GM21381 (cell line): ENCODE measurements at regions not wholly inside any gene's neighbourhood (a gene's known extent, or its start where the extent isn't known, plus 50 kb on each side); places are given as distances from the start of the nearest gene placed in this dataset.

ENCODE experiments used
- ATAC-seq: cut with Tn5 transposase; IDR thresholded peaks from one replicate; pipeline ENCODE4 v1.9.1; 2021; ENCODE audit warnings: mild to moderate bottlenecking, moderate library complexity; ENCODE audit not compliant: unreplicated experiment

DNA sequence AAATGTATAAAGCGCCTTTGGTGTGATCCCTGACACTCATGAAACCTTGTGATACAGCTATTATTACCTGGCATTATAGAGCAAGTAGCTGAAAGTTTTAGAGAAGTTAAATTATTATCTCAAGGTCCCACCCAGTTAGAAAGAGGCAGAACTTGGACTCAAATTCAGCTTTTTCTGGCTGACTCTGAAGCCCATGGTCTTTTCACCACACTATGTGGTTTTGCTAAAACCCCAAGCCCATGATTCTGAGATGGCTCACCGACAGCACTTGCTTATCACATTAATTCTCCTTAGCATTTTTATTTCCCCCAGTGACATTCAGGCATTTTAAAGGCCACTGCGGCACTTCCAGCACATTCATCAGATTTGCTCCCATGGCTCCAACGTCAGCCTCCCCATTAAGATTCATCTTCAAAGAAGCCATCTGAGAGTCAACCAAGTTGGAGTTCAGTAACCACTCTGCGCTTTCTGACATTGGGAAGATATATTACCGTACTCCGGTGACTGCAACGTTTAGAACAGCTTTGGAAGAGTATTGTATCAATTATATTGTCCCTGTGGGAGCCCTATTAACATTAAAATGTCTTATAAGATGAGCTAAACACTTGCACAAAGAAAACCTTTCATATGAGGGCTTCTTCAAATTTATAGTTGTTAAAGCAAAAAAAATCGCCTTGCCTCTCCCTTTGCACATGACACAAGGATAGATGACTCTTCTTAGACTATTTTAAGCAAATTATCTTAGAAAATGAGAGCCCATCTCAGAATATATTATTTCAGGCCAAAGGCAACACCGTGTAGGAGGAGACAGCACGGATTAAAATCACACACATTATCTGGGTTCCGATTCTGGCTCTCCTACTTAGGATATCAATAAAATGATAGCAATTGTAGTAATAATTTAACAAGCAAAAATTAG lies 638.1 kb downstream of the ACTL7B start:
- no peak for ATAC-seq

DNA sequence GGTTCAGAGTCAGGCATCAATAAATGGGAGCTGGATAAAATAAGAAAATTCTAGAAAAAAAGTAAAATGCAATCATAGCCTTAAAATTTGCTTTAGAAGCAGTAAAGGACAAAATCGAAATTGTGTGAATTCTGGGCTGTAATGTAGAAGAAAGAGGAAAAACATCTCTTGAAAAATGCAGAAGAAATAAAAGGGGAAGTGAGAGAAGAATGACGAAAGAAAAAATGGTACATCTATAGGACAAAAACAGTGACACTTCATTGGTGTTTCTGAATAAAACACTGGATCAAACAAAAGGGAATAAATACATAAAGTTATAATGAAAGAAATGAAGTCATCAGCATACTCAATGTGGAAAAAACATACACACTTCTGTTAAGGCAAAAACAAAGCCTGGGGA lies 642.3 kb downstream of the ACTL7B start:
- ATAC-seq = no peak

DNA sequence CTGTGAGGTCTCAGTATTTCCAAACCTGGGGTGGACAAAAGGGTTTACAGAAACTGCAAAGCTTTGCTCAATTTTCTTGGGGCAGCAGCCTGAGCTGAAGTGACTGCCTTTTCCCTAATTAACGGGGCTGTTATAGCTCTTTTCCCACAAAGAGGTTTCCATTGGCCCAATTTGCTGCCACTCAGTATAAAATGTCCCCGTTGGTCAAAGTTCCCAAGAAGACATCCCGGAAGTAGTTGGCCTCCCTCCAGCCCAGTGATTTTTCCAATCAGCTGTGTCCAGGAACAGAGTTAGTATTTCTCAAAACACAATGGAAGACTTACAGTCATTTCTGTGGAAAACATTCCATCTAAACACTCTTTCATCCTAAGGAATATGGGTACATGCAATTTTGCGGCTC lies 643.6 kb downstream of the ACTL7B start:
- ATAC-seq = no peak

DNA sequence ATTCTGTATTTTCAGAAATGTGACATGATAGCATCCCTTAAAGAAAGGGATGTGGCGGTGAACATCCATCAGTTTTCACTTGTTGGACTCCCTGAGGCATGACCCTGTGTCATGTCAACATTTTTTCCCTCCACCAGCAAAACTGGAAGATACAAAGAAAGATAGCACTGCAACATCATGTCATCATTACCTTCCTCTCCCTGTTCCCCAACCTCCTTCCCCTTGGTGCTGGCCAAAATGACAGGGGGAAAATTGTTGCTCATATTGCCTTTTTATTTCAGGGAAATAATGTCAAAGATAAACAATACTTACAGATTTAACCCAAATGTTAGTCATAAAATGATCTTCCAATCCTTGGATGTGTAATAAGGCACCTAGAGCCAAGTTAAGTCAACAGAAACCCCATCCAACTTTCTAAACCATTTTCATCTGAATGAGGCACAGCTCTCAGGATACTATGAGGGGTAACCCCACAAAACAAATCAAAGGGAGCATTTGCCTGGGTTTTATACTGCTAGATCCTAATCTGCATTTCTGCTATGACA lies 644.3 kb downstream of the ACTL7B start:
- no peak for ATAC-seq

DNA sequence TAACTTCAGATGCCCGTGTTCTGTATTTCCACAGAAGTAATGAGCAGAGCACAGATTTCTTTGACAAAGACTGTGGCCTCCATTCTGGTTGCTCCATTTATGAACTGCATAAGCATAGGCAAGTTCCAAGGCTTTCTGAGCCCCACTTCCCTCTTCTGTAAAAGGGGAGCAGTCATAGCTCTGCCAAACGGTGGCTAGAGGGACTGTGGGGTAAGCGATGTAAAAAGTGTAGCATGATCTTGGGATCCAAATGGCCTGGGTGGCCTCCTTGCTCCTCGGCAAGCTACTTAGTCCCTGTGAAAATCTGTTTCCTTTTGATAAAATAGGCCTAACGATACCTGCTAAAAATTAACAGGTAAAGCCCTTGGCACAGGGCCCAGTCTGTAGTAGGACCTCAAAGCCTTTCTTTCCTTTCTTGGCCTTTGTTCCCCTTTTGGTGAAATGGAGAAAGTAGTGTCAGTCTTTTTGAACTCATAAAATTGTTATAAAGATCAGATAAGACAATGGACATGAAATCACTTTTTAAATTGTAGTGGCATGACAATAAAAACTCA lies 646.6 kb downstream of the ACTL7B start:
- ATAC-seq = no peak

DNA sequence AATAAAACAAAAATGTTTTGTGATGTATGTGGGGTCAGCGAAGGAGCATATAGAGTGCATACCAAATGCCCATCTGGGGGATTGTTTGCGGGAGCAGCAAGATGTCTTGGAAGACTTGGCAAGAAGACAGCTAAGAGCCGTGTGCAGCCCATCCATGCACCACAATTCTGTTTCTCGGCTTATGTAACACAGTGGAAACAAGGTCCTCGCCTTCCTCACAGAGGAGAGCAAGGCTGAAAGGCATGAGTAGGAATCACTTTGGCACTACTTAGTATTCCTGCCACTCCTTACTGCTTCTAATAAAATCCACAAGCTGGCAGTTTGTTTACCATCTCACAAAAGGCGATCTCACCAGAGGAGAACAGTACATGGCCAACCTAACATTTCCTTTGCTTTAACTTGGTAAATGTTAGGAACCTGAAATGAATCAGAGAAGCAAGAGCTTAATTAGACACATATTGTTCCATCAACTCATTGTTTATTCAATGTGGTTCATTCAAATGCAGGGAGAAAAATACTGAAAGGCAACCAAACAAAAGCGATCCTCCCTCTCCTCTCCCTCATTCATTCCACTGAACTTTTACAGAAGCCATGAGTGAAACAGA lies 648.1 kb downstream of the ACTL7B start:
- no peak for ATAC-seq

DNA sequence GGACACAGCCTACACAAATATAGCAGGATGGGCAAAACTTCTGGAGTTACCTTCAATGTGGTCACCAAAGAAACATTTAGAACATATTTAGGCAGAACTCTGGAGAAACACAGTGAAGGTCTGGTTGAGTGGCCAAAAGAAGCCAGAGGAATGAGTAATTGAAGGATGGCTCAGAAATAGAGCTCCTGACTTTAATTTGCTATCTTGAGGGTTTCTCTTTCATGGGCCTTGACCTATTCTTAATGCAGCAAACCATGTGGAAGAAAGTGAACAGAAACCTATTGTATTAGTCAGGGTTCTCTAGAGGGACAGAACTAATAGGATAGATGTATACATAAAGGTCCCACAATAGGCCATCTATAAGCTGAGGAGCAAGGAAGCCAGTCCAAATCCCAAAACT lies 650.5 kb downstream of the ACTL7B start:
- ATAC-seq = no peak

DNA sequence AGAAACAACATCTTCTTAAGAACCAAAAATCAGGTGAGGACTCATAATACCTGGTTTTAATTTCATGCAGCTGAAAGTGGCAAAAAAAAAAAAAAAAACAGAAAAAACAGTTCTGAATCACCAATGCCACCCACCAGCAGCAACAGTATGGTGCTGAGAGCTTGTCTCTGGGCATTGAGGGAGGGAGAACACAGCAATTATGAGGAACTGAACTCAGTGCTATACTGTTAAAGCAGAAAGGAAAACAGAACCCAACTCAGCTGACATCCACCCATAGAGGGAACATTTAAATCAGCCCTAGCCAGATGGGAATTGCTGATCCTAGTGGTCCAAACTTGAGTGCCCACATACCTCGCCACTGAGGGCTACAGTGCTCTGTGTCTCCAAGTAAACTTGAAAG lies 657.9 kb downstream of the ACTL7B start:
- ATAC-seq = no peak

DNA sequence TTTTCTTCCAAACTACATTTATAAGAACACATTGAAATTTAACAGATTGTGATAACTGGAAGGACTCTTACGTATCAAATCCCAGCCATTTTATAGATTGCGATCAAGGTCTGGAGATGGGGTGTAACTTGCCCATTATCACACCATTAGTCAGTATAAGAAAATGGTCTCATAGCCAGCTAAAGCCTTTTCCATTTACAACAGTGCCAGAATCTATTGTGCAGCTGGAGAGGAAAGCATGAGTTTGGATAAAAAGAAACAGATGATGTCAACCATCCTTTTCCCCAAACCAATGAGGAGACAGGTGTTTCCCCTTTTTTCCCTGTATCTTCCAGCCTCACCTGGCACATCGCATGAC lies 658.8 kb downstream of the ACTL7B start:
- ATAC-seq = no peak

DNA sequence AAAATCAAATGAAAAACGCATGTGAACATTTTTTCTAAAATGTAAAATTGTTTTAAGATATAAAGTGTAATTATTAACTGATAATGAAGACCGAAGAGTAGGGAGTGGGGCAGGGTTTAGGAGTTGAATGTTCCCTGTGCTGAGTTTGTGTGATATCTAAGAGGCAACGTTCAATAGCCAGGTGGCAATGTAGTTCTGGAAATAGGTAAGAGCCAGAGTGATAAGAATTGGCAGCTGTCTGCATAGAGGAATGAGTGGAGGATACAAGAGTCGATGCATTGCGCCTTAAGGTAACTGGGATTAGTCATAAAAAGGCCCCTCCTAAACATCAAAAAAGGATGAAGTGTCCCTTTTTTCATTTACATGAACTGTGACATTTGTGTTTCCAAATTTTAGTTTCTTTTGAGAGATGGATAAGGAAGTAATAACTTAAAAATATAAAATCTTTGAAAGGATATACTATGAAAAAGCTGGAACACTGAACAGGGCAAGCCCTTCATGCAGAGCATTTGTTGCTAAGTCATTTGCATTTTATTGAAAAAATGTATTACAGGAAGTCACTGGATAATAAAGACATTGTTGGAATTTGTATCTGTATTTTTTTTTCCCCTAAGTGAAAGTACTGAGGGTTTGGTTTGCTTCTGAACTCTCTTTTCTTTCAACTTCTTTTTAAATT lies 659.3 kb downstream of the ACTL7B start:
- no peak for ATAC-seq

DNA sequence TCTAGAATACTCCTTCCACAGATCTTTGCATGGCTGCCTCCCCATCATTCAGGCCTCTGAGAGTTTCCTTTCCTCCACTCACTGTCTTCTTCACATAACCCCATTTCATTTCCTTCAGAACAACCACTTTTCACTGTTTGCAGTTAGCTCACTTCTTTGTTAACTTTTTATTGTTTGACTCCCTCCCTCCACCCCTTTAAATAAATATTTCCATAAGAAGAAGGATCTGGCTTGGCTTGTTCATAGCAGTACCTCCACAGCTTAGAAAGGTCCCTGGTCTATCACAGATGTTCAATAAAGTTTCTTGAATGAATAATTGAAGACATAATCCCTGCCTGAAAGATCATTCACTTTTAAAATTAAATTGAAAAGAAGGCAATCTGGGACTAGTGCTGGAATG lies 661.6 kb downstream of the ACTL7B start:
- no peak for ATAC-seq

DNA sequence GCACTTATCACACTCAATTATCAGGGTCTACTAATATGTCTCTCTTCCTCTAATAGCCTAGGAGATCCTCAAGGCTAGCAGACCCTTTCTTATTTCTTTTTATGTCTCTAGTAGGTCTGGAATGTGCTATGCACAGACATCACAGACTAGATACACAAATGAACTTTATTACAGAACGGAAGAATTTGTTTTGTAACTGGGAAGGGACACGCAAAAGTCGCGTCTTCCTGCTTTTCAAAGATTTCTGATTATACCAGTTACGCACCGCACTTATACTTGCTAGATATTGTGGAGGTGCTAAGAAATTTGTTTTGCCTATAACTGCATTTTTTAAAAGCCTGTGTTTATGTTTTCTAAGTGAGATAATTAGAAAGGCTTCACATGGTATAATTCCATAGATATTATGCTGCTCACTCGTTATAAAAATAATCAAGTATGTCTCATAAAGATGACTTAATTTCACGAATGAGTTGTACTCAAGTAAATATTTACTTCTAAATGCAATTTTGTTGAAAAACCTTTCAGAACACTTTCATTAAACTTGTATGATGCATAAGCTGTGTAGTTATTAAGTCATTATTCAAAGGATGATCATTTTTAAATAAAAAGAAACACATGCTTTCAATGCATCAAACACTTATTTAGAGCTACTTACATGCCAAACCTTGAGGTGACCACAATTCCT lies 662.6 kb downstream of the ACTL7B start:
- ATAC-seq = no peak

DNA sequence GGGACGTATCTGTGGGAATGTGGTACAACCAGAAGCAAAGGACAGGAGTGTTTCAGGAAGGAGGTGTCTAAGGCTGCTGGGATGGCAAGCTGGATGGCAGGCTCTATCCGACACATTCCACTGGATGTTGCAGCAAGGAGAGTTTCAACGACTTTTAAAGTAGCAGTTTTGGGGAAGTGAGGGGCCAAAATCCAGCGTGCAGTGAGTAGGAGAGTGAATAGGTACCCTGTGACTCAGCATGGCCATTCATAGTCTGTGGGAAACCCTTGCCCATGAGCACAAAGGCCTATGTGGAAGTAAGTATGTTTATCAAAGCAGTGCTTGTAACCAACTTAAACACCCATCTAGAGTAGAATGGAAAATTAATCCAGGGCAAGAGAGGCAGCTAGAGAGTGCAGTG lies 664.7 kb downstream of the ACTL7B start:
- ATAC-seq = no peak

DNA sequence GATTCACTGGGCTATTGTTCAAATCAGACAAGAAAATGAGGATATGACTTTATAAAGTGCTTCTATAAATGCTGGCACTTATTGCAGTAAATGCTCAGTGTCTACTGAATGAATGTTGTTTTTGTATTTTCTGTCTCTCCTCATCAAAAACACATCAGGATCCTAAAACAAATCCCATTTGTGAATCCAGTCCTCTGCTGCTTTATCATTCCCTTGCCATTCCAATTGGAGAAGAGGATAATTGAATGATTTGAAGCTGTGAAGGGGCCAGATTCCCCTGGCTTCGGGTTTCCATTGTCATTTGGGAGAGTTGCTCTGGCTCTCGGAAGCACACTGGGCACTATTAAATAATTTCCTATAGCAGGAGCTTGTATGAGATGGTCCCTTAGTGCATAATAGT lies 666.8 kb downstream of the ACTL7B start:
- ATAC-seq = no peak

DNA sequence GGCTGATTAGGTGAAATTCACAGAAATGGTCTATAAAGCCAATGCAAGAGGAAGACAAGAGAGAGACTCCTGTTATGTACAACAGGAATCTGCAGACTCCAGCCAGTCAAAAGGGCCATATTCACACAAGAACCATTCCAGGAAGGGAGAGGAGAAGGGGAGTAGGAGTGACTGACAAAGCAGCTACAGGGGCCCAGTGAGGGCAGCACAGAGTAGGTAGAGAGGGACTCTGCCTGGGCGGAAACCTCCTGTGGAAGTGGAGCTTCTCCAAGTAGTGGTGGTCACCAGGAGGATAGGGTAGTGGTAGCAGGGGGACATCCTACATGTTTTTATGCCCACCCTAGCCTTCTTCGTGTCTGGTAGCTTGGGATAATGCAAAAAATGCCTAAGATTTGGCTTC lies 667.3 kb downstream of the ACTL7B start:
- ATAC-seq = no peak

DNA sequence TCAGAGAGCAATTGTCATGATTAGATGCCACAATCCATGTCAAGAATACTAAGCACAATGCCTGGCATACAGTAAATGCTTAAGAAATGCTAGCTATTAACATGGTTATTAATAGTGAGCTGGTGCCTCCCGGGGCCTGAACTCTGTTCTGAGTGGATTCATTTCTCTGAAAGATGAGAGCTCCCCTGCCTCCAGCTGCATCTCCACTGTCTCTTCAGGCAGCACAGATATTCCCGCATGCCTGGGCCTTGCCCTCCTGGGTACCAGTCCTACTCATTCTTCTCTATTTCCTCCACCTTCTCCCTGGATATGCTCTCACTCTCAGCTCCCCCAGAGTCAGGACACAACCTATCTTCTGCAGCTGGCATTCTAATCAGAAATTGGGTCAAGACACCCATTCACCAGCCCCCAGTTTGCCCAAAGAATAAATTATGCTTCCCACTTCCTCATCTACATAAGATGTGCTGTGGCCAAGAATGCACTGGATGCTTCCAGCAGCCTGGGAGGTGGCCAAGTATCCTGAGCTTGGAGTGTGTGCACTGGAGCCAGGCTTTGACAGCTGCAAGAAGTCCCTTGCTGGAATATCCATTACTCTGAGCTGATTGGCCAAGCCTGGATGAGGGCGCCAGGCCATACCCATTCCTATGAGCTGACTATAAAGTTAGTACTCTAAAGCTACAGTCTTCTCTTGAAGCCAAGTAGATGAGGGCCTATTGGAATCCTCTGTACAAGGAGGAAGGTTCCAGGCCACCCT lies 669.0 kb downstream of the ACTL7B start:
- ATAC-seq = no peak

DNA sequence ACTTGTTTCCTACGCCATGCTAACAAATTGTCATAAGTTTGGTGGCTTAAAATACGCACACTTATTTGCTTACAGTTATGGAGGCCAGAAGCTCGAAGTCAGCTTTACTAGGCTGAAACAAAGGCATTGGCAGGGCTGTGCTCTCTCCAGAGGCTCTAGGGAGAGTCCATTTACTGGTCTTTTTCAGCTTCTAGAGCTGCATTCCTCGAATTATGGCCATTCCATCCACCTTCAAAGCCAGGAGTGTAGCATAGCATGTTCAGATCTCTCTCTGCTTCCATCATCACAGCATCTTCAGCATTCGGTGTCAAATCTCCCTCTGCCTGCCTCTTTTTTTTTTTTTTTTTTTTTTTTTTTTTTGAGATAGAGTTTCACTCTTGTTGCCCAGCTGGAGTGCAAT lies 670.2 kb downstream of the ACTL7B start:
- no peak for ATAC-seq

DNA sequence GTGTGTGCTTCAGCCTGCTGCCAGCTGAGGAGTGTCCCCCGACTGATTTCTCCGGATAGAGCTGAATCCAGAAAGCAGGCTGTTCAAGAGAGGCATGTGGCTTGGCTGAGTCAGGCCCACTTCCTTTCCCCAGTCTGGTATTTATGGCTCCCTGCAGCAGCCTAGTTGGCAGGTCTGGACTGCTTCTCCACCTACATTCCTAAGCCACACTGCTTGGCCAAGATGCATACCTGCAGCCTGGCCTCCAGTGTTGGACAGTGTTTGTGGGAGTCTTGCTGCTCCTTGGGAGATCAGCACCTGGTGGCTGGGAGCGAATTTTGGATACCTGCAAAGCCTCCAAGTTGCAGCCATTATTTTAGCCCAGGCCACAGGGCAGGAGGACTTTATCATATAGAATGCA lies 670.8 kb downstream of the ACTL7B start:
- ATAC-seq = no peak

DNA sequence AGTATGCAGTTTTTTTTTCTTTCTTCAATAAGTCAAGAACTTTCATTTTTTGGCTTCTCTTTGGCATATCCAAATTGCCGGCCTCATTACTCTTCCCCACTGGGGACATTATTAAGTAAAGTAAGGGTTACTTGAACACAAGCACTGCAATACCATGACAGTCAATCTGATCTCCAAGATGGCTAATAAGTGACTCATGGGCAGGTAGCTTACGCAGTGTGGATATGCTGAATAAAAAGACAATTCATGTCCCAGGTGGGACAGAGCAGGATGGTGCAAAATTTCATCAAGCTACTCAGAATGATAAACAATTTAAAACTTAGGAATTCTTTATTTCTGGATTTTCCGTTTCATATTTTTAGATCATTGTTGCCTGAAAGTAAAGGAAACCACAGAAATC lies 671.8 kb downstream of the ACTL7B start:
- no peak for ATAC-seq

DNA sequence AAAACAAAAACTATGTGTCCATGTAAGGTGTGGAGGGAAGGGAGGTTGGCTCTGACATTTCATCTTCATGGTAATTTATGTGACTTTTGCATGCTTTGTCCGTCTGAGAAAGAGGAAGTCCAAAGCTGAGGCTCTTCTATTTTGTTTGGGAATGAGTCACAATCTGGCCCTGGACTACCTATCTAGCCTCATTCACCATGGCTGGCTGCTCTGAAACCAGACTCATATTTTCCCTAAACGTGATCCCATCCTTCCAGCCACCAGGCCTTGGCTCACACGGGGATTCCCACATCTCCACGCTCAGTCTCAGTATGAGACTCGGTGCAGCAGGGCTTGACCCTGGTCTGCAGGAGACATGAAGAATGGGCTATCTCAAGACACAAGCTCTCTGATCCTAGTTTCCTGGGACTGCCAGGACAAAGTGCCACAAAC lies 672.8 kb downstream of the ACTL7B start:
- ATAC-seq = no peak
